CD4-positive, alpha-beta T cell treated with Interleukin-17A for 1 hour (primary cell): ENCODE measurements at regions not wholly inside any gene's neighbourhood (a gene's known extent, or its start where the extent isn't known, plus 50 kb on each side); places are given as distances from the start of the nearest gene placed in this dataset.

Experiments used
- DNase-seq: peaks from one replicate; pipeline ENCODE4 v3.0.0-alpha.2; 2020

DNA sequence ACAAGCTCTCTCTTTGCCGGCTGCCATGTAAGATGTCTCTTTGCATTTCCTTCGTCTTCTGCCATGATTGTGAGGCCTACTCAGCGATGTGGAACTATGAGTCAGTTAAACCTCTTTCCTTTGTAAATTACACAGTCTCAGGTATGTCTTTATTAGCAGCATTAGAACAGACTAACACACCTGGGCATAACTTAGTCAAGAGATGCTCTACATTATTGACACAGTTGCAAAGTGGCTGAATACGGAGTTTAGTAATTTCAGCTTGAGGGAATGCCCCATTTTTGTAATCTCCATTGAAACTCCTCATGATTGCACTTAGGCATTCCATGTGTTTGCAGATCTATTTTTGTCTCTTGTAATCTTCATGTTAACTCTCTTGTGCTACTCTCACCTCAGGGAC is 299.5 kb upstream of the HAND2 start:
- DNase-seq = no peak

DNA sequence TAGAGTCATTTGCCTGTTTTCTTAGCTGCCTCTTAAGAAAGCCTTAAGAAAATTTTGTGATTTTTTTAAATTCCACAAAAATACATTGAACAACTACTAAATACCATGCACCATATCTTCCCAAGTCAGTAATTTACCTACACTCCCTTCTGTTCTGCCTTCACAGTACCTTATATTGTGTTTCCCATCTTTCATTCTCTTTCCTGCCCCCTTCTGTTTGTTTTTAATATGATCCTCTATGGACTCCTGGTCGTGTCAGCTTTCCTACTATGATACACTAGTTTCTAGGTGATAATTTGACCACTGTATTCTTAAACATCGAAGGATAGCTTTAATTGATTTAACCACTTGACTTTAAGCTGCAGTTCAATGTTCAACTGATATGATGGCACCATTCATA is 297.7 kb upstream of the HAND2 start:
- DNase-seq = no peak

DNA sequence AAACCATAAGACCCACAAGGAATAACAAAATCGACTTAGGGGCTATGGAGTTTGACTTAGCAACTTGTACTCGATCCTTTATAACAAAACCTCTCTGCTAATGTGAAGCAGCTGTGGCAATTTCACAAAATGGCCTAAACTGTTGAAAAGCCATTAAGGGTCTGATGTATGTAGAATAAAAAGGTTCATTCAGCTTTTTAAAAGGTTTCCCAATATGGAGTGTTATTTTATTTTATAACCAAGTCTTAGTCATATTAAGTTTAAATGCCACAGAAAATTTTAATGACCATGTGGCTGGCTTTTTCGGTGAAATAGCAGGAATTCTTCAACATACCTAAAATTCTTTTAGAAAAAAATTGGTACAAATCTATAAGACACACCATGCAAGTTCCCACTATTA is 291.8 kb upstream of the HAND2 start:
- no peak for DNase-seq

DNA sequence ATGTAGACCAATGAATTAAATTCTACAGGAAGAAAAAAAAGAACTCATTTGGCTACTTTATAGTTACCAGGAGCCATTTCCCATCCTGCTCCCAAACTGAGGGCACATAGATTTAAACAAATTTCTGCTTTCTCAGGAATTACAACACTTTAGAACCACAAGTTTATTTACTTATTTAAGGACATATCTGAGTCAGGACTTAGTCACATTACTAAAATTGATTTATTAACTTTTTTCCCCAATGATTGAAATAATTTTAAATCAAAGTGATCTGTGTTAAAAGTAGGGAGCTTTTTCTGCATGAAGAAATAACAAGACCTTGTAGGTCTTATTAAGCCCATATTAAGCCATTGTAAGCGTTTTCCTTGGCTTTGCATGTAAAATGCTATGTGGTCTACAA is 291.0 kb upstream of the HAND2 start:
- no peak for DNase-seq

DNA sequence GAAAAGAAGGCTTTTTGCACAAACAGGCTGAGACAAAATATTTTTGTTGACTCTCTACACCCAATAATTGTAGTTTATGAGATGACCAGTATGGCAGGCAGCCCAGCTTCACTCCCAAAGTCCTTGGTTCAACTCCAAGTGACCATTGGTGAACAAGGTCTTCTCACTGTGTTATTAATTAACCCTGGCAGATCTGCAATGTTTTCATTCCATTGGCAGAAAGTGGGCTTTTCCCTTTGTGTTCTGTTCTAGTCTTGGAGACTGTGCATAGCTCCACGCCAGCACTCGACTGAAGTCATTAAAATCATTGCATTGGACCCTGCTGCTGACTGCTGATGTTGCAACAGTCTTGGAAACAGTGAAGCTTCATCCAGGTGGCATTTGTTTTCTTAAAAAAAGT is 277.3 kb upstream of the HAND2 start:
- DNase-seq = no peak

DNA sequence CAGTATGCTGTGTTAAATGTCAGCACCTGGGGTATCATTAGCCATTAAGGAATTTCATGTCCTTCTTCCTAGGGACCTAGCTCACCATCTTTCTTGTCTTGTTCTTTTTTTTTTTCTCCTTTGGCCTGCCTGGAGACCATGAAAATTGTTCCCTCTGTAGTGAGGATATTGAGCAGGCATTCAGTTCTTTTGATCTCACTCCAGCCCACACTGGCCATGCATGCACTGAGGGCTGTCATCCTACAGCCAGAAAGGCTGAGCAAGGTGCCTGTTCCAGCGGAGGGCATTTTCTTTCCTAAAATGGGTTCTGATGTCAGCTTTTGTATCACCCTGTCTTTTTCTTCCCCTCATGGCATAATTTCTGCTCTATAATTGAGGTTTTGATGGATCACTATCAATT is 275.9 kb upstream of the HAND2 start:
- DNase-seq = no peak

DNA sequence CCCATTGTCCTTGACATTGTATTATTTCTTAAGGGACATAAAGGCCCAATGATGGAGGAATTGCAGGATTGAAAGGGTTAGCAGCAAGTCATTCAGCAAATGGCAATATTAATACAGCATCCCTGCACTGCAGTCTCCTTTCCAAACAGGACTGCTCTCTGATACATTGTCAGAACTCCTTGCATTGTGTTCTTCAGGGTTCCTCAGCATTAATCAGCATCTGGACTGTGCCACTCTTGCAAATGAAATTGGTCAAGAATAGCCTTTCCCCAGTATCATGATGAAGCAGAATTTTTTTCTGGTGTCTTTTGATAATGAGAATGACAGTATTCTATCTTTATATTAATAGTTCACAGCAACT is 272.6 kb upstream of the HAND2 start:
- no peak for DNase-seq

DNA sequence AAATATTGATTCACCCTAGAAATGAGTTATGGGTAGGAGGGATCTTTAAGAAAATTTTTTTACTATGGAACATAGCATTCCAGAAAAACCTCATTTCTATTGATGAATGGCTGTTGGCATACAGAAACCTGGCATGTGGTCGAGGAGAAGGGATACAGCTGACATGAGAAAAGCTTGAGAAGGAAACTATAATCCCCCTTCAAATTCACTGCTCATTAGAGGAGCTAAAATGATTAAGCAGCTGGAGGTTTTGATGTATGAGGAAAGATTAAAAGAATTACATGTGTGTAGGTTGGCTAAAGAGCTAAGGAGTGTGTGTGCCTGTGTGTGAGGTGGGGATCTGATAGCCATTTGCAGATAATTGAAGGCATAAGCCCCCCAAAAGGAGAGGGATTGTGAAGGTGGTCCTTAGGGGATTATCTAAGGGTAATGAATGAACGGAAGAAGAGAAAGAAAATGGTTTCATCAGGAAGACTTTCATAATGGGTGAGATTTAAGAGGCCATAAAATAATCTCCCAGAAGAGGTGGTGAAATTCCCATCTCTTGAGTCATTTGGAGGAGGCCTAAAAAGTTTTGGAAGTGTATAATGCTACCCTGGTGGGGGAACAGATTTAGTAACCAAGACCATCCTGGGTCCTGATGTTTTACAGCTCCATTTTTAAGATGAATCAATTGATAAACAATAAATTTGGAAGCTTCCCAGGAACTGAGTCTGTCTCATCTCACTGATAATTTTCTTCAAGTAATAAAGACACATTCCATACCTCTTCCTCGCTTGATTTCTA is 272.0 kb upstream of the HAND2 start:
- DNase-seq = no peak

DNA sequence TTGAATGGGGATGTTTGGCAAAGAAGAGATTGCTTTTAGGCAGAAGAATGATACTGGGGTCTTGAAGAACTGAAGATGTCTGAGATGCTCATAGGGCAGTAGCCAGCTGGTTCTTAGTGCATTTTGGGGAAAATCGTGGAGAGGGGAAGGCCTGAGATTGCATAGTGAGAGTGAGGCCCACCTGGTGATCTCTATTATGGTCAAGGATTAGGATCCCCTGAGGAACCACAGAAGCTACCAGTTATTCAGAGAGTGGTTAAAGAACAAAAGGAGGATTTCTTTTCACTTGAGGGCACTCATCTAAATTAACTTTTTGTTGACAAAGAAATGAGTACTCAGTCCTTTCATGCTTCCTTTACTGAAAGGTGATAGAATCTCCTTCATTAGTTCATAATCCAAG is 271.3 kb upstream of the HAND2 start:
- no peak for DNase-seq

DNA sequence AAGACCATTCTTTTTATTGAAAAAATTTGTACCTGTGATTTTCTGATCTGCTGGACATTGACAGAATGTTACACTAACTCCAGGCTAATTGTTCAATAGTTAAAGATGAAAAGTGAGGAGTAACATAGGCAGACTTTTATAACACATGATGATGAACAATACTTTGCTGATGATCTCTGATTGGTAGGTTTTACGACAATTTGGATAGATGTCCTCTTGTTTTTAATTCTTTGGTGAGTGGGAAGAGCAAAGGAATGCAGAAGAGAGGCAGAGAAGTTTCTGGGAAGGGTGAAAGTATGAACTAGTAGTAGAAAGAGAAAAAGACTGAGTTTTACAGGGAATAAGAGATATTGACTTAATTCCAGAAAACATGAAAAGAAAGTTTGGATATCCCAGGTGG is 267.3 kb upstream of the HAND2 start:
- DNase-seq = no peak

DNA sequence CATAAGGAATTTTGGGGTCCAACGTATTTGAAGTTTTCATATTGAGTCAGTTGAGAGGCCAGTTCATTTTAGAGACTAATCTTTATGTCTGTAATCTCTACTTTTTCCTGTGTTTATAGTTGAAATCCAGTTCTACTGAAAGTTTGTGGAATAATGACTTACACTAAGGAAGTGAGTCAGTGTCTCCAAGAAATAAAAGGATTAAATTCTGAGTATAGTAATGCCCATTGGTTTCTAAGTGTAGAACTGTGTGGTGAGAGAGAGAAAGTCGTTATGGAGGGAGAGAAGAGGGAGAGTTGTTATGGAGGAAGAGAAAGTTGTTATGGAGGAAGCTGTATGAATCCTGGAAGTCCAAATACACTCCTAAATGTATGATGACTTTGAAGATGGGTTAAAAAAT is 264.6 kb upstream of the HAND2 start:
- DNase-seq = no peak

DNA sequence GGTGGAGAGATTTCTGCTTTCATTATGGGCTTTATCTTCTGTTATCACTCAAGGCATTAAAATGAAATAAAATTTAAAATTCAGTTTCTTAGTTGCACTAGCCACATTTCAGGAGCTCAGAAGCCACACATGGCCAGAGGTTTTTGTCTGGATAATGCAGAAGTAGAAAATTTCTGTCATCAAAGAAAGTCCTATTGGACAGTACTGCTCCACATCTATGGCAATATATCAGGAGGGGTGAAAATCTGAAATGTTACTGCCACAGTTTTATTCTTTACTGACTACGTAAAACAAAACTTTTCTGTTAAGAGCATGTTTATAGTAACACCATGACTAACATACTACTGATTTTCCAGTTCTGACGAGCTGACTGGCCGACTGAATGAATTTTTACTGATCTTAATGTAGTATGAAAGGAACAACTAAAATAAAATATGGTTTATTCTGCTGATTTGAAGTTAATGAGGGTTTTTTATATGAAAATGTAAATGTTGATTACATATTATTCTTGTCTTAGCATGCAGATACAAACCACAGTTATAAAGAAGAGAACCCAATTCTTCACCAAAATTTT is 264.0 kb upstream of the HAND2 start:
- no peak for DNase-seq

DNA sequence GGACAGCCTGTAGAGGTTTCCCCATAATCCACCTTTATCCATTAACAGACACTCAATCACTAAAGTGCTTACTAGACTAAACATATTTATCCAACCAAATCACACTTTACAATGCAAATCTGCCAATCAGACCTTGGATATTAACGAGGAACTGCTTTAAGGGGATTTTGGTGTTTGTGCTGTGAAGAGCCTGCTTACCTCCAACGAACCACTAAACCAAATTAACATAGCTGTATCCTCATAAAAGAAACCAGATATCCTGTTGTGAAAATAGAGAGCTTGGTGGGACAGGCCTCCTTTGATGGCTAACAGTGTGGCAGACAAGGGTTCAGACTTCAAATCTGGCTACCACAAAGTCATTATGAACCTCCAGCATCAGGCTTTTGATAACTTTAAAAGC is 252.6 kb upstream of the HAND2 start:
- DNase-seq = no peak

DNA sequence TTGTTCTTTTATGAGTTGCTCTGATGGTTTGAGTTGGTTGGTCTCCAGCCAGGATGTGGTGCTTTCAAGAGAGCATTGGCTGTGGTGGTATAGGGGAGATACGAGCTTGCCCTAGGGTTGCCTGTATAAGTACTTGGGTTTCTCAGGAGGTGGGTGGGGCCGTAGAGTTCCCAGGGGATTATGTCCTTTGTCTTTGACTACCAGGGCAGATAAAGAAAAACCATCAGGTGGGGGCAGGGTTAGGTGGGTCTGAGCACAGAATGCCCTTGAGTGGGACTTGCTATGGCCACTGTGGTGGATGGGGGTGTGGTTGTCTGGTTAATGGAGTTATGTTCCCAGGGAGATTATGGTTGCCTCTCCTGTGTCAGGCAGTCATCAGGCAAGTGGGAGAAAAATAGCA is 247.9 kb upstream of the HAND2 start:
- no peak for DNase-seq

DNA sequence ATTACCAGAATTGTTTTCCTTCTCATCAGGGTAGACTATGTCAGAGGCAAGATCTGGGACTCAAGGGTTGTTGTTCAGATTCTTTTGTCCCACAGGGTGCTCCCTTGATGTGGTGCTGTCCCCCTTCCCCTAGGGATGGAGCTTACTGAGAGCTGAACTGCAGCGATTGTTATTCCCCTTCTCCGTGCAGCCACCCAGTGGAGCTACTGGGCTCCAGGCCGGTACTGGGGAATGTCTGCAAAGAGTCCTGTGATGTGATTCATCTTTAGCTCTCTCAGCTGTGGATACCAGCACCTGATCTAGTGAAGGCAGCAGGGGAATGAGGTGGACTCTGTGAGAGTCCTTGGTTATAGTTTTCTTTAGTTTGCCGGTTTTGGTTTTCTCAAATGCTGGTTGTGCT is 247.4 kb upstream of the HAND2 start:
- no peak for DNase-seq

DNA sequence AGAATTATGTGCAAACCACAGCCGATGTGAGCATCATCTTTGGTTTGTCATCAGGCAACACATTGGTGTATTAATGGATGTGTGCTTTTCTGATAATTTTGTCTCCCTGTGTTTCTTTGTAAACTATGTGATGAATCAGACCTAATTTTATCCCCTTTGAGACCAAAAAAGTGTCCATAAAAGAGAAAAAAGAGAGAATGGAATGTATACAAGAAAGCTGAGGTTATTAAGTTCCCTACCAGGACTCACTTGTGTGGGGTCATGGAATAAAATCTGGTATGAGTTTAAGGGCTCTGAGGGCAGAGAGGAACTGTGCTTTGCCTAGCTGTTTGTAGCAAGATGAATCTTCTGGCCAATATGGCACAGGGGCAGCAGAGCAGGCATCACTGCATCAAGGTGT is 239.5 kb upstream of the HAND2 start:
- no peak for DNase-seq

DNA sequence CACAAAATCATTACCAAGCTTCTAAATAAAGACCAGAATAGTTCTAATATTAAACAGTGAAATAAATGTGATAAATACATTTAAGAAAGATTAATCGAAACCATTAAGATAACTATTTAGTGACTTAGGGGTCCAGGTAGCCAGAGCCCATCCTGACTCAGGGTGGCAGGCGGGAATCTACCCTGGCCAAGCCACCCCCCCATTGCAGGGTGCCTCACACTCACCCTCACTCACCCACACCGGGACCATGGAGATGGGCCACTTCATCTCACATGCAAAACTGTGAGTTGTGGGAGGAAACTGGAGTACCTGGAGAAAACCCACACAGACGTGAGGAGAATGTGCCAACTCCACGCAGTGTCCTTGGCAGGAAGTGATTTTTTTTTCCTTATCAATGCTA is 237.6 kb upstream of the HAND2 start:
- no peak for DNase-seq

DNA sequence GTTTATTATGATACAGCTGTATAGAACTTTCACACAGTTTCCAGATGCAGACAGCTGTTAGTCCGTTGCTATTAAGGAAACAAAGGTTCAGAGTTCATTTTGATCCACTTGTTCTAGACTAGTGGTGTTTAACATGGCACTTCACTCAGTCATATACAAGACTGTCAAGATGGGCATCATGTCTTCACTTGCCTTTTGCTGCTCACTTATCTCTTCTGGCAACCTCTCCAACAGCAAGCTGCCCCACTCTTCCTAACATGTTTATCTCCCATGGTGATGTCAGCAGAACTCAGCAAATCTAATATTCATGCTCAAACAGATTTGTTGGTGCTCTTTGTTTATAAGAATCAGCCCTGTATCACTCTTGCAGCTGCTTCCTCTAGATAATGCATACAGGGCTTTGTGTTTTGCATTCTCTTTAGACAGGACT is 236.2 kb upstream of the HAND2 start:
- no peak for DNase-seq

DNA sequence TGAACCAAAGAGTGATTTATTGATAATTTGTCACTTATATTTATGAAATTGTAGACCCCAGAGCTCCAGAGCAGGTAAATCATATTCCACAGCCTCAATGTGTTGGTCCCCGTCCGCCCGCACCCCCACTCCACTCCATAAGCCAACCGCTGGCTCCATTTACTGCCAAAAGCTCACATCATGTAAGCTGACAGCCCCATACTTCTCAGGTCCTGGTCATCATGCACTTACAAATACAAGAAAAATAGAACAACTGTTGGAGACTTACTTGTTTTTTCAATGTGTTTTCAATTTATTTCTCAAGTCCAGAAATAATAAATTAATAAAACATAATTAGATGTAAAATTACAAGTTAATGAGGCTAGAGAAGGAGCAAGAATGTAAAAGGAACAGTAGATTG is 235.7 kb upstream of the HAND2 start:
- DNase-seq = no peak

DNA sequence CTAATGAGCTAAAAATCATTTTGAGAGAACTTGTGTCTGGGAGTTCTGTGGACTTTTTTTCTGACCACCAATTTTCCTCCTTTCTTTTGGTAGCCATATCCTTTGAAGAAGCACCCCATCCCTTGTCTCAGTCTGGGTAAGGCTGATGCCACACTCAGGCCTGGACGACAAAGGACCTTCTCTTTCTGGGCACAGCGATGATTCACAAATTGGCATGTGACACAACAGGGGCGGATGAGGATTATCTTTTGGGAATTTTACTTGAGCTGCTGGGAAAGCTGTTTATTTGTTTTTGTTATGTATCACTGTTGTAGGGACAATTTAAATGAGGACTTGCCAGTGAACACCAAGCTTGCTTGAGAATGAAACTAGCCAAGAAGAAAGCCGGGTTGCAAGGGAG is 233.4 kb upstream of the HAND2 start:
- DNase-seq = no peak

DNA sequence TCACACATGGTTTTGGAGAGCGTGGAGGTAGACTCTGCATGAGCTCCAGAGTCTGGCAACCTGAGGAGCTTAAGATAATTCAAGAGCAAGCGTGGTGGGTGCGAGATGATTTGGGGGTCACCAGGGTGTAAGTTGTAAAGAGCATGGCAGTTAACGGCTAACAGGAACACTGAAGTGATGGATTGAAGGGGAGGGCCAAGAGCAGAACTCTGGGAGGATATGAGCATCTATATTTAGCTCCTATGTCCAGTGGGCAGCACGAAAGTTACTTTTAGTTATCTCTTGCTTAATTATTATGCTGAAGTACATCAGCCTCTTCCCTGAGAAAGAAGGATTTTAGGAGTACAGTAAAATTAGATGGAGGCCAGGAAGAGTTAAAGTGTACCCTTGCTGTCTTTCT is 231.9 kb upstream of the HAND2 start:
- no peak for DNase-seq

DNA sequence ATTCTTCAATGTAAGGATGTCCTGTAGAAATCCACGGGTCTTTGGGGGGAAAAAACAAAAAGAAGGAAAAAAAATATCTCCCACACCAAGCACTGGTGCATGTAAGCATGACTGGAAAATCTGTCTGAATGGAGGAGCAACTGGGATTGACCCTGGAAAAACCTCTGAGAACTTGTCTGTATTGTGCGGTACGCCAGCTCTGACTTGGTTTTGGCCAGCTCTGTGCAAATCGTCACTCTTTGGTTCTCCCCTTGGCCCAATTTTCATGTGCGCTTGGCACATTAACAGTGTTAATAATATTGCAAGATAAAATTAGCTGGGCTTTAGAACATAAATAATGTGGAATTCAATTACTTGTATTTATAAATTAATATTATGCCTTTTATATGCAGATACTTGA is 231.2 kb upstream of the HAND2 start:
- no peak for DNase-seq

DNA sequence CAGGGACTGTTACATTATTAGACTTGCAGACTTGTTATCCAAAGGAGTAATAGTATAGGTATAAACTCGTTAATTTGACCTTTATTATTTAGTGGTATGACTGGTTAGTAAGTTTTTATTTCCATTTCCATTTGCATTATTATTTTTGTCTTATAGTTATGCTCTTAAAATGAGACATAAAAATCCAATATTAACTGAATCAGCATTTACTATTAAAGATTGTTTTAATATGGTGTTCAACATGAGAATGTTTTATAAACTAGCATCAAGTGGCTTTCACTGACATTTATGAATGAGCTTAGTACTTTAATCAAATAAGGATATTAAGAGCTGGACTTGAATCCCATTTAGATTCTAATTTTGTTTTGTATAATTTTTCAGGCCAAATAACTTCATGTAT is 228.1 kb upstream of the HAND2 start:
- DNase-seq = no peak

DNA sequence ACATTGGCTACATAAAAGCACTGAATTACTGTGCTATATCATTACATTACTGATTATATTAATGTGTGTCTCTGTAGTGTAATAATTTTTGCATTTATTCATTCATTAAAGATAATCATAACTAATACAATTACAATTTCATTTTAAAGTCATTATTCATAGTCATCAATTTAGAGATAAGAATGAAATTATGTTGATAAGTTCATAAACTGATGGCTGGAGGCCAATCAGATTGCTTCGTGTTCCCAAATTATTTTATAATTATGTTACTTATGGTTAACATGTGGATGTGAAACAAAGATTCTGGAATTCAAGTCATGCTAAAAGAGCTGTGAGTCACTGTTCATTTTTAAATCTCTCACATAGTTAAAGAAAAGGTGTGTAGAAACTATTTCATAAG is 223.4 kb upstream of the HAND2 start:
- no peak for DNase-seq

DNA sequence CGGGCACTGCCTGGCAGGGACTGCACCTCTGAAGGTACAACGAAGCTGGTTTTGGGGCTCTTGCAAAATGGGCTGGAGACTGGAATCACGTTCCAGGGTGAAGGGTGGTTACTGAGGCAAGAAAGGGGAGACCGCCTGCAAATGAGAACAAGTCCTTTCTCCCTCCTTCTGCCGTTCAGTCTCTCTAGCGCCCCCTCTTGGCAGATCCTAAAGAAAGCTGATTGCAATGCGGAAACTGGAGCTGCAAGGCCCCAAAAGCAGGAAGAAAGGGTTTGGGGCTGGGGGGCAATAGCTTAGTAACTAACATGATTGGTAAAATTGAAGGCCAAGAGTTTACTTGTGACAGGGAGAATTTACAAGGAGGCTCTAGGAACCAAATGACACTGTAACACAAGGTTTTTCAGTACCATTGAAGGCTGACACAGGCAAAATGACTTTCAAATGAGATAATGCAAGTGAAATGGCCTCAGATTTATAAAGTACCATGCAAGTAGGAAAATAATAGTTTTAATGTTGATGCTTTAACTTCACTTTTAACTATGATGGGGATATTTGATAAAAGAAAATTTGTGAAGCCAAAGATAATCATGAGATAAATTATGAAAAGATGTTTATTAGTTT is 222.7 kb upstream of the HAND2 start:
- DNase-seq = no peak
